22Rv1 (cell line): ENCODE measurements at regions not wholly inside any gene's neighbourhood (a gene's known extent, or its start where the extent isn't known, plus 50 kb on each side); places are given as distances from the start of the nearest gene placed in this dataset.

Experiments
- ZFX ChIP-seq: fragments of 450-650 bp; IDR thresholded peaks from 2 replicates; pipeline ENCODE4 v1.6.1; 2017; ENCODE audit warnings: antibody characterized with exemption, borderline replicate concordance
- TF ChIP-seq, protein P1 (sequence below): fragments of 450-650 bp; IDR thresholded peaks from 2 replicates; pipeline ENCODE4 v1.5.1; 2017; ENCODE audit warnings: mild to moderate bottlenecking

DNA sequence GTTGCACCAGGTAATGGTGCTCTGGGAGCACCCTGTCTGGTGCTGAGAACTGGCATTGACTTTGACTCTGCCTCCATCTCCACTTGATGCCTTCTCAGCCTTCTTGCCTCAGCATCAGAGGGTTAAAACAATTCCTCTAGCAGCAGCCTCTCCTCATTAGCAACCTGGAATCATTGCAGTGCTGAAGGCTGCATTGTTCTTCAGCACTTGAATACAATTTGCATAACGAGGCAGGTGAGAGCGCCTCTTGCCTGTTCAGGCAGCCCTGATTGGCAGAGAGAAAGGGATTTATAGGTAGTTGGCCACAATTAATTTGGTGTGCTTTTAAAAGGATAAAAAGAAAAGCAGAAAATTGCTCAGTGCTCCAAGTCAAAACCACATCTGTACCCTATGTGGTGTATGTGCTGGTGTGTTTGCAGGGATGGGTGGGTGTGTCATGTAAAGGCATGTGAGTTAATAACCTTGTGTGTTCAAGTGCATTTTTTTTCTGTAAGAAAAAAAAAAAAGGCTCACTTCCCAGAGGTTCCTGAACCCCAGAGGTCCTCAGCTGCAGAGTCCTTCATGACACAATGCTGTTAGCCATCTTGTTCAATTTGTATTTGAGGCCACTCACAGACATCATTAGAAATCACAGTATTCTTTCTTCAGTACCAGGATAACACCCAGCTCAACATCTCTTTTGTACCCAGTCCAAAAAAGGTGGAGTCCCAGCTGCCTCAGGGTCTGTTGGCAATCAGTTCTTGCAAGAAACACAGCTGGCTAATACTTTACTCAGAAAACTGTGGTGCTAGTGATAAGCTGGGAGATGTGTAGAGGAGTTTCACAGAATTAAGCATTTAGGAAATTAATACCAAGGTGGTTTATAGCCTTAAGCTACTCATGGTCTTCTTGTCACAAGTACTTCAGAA is 385.6 kb downstream of the GRIN2B start:
- TF ChIP-seq, protein P1, sequence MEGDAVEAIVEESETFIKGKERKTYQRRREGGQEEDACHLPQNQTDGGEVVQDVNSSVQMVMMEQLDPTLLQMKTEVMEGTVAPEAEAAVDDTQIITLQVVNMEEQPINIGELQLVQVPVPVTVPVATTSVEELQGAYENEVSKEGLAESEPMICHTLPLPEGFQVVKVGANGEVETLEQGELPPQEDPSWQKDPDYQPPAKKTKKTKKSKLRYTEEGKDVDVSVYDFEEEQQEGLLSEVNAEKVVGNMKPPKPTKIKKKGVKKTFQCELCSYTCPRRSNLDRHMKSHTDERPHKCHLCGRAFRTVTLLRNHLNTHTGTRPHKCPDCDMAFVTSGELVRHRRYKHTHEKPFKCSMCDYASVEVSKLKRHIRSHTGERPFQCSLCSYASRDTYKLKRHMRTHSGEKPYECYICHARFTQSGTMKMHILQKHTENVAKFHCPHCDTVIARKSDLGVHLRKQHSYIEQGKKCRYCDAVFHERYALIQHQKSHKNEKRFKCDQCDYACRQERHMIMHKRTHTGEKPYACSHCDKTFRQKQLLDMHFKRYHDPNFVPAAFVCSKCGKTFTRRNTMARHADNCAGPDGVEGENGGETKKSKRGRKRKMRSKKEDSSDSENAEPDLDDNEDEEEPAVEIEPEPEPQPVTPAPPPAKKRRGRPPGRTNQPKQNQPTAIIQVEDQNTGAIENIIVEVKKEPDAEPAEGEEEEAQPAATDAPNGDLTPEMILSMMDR, result no peak
- TF ChIP-seq ZFX, result no peak
